Glutamatergic neuron (in vitro differentiated cells): ENCODE measurements at regions not wholly inside any gene's neighbourhood (a gene's known extent, or its start where the extent isn't known, plus 50 kb on each side); places are given as distances from the start of the nearest gene placed in this dataset.

Source experiments
- DNase-seq: peaks from one replicate; pipeline ENCODE4 v3.0.0; 2022
- H3K27ac Mint-ChIP-seq: one replicate; pipeline ENCODE4 v1.8.0; 2020; ENCODE audit warnings: mild to moderate bottlenecking, mixed read lengths, inconsistent platforms; ENCODE audit not compliant: unreplicated experiment
- H3K27me3 Mint-ChIP-seq: one replicate; pipeline ENCODE4 v1.8.0; 2020; ENCODE audit warnings: mild to moderate bottlenecking, moderate library complexity, mixed read lengths, inconsistent platforms; ENCODE audit not compliant: unreplicated experiment
- H3K36me3 Mint-ChIP-seq: one replicate; pipeline ENCODE4 v1.8.0; 2020; ENCODE audit warnings: mild to moderate bottlenecking, mixed read lengths, inconsistent platforms; ENCODE audit not compliant: unreplicated experiment
- H3K4me1 Mint-ChIP-seq: one replicate; pipeline ENCODE4 v1.8.0; 2020; ENCODE audit warnings: mild to moderate bottlenecking, low read depth, mixed read lengths, inconsistent platforms; ENCODE audit not compliant: unreplicated experiment
- H3K4me3 Mint-ChIP-seq: one replicate; pipeline ENCODE4 v1.8.0; 2020; ENCODE audit warnings: mild to moderate bottlenecking, mixed read lengths, inconsistent platforms; ENCODE audit not compliant: unreplicated experiment
- H3K9me3 Mint-ChIP-seq: one replicate; pipeline ENCODE4 v1.8.0; 2020; ENCODE audit warnings: mild to moderate bottlenecking, moderate library complexity, mixed read lengths, inconsistent platforms; ENCODE audit not compliant: unreplicated experiment
- CTCF ChIP-seq: fragments of 200-600 bp; sonication (generic); IDR thresholded peaks from one replicate; pipeline ENCODE4 v1.5.0; 2021; ENCODE audit not compliant: partially characterized antibody, unreplicated experiment

- Mint-ChIP-seq H3K4me3 (no peak overlapping the region), H3K36me3 (no peaks in the 10 kb centered on the region), H3K4me1 (peaks cover 19% of the 10 kb centered on the region), H3K27ac (no peak overlapping the region), H3K9me3 (peaks cover 3% of the 10 kb centered on the region), H3K27me3 (peaks cover 1% of the 10 kb centered on the region)
- no peak for TF ChIP-seq CTCF
- no peak for DNase-seq
These were observed 154.1 kb downstream of the RPS12 start for GRCh38 chr6:132968419-132968950.

DNA sequence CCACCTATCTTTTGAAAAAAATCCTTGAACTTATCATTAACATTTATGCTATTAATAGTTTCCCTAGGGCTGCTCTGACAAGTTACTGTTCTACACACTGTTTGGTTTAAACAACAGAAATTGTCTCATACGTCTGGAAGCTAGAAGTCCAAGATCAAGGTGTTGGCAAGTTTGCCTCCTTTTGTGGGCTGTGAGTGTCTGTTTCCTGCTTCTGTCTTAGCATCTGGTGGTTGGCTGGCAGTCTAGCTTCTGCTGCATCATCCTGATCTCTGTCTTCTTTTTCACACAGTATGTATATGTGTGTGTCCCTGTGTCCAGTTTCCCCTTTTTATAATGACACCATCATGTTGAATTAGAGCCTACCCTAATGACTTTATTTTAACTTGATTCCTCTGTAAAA, 154.8 kb downstream of the RPS12 start:
- H3K9me3 Mint-ChIP-seq, result peaks cover 2% of the 10 kb centered on the region
- TF ChIP-seq CTCF, result no peak
- no peak for DNase-seq
- no peak overlapping the region for H3K4me3 Mint-ChIP-seq
- no peaks in the 10 kb centered on the region for H3K27me3 Mint-ChIP-seq
- no peak overlapping the region for H3K27ac Mint-ChIP-seq
- no peaks in the 10 kb centered on the region for H3K36me3 Mint-ChIP-seq
- H3K4me1 Mint-ChIP-seq, result peaks cover 15% of the 10 kb centered on the region

DNA sequence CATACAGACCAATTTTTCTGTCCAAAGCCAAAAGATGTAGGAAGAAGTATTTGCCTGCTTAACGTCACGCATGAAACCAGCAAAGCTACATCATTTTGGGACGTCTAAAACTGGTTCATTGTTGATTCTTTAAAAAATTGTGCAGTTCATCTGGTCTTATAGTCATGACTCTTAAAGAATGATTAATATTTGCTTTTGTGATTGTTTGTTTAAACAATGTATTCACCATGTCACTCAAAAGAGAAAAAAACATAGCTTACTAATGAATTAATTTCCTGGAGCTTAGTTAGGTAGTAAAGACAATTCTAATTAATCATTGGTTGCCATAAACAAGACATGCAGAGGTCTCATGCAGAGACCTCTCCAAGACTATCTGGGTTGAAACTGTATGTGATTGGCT, 157.3 kb downstream of the RPS12 start:
- no peak for DNase-seq
- H3K27ac Mint-ChIP-seq, result no peak overlapping the region
- H3K4me3 Mint-ChIP-seq, result no peak overlapping the region
- peaks cover 9% of the 10 kb centered on the region for H3K4me1 Mint-ChIP-seq
- no peaks in the 10 kb centered on the region for H3K27me3 Mint-ChIP-seq
- peaks cover 2% of the 10 kb centered on the region for H3K9me3 Mint-ChIP-seq
- H3K36me3 Mint-ChIP-seq, result no peaks in the 10 kb centered on the region
- TF ChIP-seq CTCF, result no peak

GRCh38 chr6:132972254-132972653, 157.9 kb downstream of the RPS12 start:
- peaks cover 2% of the 10 kb centered on the region for H3K9me3 Mint-ChIP-seq
- no peaks in the 10 kb centered on the region for H3K36me3 Mint-ChIP-seq
- peaks cover 9% of the 10 kb centered on the region for H3K4me1 Mint-ChIP-seq
- no peak for DNase-seq
- H3K27ac Mint-ChIP-seq, result no peak overlapping the region
- no peak for TF ChIP-seq CTCF
- H3K4me3 Mint-ChIP-seq, result no peak overlapping the region
- H3K27me3 Mint-ChIP-seq, result no peaks in the 10 kb centered on the region

GRCh38 chr6:132972971-132973370, 158.6 kb downstream of the RPS12 start:
- Mint-ChIP-seq H3K4me3 (no peak overlapping the region), H3K4me1 (peaks cover 9% of the 10 kb centered on the region), H3K36me3 (no peaks in the 10 kb centered on the region), H3K9me3 (peaks cover 2% of the 10 kb centered on the region), H3K27ac (no peak overlapping the region), H3K27me3 (no peaks in the 10 kb centered on the region)
- no peak for DNase-seq
- TF ChIP-seq CTCF, result no peak
